ENCODE measurements at regions not wholly inside any gene's neighbourhood (a gene's known extent, or its start where the extent isn't known, plus 50 kb on each side); places are given as distances from the start of the nearest gene placed in this dataset.

DNA sequence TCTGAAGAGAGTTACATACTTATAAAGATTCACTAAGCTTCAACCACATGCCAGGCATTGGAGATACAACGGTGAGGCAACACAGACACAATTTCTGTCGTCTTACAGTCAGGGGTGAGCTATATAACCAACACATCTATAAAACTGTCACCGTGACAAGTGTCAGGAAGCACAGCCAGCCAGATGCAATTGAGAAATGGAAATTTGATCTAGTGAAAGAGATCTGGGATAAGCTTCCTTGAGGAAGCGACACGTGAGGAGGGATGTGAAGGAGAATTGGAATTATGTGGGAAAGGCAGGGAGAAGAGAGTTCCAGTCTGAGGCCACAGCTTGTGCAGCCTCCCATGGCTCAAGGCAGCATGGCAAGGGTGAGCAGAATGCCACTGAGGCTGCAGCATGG, 50.9 kb upstream of the ZNF354B start:
- no peak for DNase-seq (ENCODE audit: low spot score)

- DNase-seq (ENCODE audit: low spot score) = no peak
These were observed 58.7 kb upstream of the ZNF354B start for GRCh38 chr5:178801021-178801420.

DNA sequence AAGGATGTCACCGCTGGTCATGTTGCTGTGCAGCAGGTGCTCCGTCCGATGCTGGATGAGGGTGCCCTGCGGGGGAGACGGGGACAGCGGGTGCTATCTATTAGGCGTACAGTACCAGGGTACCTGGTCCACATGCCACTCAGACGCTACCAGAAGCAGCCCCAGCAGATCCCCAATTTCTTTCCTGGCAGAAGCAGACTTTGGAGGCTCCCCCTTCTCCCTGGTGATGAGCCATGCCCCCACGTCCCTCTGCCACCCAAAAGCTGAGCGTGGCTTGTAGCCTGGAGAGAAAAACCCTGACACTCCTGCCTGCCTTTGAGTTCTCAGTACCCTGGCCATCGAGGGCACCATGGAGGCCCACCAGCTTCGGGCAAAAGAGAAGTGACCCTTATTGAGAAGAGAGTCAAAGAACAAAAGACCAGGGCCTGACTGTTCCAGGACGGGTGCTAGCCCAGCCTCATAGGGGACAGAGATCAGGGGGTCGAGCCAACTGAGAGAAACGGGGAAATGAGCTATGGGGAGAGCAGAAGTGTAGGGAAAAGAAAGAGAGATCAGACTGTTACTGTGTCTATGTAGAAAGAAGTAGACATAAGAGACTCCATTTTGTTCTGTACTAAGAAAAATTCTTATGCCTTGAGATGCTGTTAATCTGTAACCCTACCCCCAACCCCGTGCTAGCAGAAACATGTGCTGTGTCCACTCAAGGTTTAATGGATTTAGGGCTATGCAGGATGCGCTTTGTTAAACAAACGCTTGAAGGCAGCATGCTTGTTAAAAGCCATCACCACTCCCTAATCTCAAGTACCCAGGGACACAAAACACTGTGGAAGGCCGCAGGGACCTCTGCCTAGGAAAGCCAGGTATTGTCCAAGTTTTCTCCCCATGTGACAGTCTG, 62.0 kb upstream of the ZNF354B start:
- DNase-seq (ENCODE audit: low spot score) = no peak

DNA sequence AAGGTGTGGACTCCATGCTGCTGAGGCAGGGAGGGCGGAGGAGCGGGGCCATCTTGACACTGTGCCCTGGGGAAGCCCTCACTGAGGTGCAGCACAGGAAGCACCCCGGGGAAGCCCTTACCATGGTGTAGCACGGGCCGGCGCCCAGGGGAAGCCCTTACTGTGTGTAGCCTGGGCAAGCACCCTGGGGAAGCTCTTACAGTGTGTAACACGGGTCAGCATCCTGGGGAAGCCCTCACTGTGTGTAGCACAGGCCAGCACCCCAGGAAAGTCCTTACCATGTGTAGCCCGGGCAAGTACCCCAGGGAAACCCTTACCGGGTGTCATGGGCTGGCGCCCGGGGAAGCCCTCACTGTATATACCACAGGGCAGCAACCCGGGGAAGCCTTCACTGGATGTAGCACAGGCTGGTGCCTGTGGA, 62.6 kb upstream of the ZNF354B start:
- no peak for DNase-seq (ENCODE audit: low spot score)

DNA sequence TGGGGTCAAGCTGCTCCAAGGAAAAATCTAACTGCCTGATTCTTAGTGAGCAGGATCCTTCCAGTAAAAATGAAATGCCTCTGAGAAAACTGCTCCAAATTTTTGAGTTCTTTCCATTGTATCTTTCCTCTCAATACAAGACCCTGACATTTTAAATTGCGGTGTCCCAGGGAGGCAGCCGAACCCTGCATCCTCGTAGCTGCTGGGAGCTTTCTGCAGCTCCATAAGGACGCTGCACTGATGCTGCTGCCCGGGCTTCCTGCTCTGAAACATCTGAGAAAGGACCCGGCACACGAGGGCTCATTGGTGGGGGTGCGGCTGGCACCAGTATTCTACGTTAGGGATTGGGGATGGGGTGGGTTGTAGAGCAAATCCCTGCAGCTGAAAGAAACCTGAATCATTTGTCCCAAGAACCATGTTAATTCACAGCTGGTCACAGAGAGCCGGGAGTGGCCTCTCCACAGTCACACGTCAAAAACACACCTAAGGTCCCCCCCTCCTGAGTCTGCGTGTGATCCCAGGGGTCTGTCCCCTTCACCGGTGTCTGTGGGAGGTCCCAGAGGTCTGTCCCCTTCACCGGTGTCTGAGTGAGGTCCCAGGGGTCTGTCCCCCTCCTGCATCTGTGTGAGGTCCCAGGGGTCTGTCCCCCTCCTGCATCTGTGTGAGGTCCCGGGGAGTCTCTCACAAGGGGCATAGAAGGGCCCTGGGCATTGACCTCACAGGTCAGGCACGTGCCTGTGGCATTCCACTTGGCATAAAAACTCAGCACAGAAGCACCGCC, 63.4 kb upstream of the ZNF354B start:
- DNase-seq (ENCODE audit: low spot score) = no peak

DNA sequence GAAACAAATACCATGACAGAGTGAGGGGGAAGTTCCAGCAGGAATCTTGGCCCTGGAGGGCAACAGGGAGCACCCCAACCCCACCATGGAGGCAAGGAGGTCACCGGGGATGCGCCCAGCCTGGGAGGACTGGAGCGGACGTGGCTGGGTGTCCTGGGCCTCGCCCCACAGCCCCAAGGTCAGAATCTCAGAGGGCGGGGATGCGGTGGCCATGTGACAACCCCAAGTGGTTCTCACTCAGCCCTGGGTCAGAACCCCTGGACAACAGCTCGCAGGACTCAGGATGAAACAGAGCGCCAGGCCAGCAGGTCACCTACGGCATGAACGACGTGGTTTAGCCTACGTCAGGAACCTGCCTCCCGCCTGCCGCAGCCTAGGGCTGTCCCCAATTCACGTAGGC, 64.0 kb upstream of the ZNF354A start:
- no peak for DNase-seq (ENCODE audit: low spot score)

- DNase-seq (ENCODE audit: low spot score) = no peak
These were observed 63.2 kb upstream of the ZNF354A start for GRCh38 chr5:178793696-178794095.

GRCh38 chr5:178793151-178793550, 62.7 kb upstream of the ZNF354A start:
- DNase-seq (ENCODE audit: low spot score) = no peak

DNA sequence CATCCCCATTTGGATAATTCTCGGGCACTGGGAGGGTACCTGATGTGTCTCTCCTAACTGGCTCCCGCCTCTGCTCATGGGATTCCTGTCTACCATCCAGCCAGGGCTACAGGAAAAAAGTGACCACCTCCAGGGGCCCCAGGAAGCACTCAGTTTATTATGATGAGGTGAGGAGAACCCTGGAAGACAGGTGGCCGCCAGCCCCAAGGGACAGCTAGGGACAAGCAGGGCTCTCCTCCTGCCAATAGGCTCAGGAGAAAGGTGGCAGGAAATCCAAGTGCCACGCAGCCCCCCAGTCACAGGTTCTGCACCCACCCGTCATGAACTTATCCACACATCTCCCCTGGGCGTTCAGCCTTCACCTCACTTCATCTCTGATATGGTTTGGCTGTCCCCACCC, 61.5 kb upstream of the ZNF354A start:
- no peak for DNase-seq (ENCODE audit: low spot score)

- DNase-seq (ENCODE audit: low spot score) = no peak
These were observed 59.9 kb upstream of the ZNF354A start for GRCh38 chr5:178790371-178790770.

GRCh38 chr5:178788381-178789085, 58.1 kb upstream of the ZNF354A start:
- no peak for DNase-seq (ENCODE audit: low spot score)

DNA sequence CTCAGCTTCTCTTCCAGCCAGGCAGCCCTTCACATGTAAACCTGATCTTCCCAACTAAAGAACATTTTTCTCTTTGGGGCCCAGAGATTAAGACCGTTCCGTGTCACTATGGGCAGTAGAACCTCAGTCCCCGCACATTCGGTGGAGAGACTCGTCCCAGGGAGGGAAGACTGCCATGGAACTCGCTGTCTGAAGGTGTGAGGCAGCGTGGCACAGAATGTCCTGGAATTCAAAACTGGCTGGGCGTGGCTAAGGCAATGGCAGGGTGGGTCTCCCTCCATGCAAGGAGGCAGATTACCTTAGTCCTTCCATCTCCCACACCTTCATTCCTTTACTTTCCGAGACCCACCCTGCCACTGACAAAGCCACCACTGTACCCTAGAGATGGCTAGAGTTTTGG, 57.4 kb upstream of the ZNF354A start:
- no peak for DNase-seq (ENCODE audit: low spot score)

- DNase-seq (ENCODE audit: low spot score) = peak; percentile 47
These were observed 56.5 kb upstream of the ZNF354A start for GRCh38 chr5:178786859-178787499.

GRCh38 chr5:178786417-178786816, 56.0 kb upstream of the ZNF354A start:
- no peak for DNase-seq (ENCODE audit: low spot score)

DNA sequence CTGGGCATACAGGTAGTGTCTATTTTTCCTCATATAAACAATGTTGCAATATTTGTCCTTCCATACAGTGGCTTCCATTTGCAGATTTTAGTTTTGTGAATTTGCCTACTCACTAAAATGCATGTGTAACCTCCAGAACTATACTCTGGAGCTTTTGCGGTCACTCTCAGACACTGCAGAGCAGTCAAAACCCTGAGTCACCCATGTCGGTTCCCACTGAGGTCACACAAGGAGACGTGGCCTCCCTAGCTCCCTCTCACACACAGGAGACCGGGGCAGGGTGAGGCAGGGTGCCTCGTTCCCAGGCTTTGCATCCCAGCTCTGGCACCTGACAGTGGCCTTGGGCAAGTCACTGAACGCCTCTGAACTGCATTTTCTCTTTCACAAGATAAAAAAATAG, 55.5 kb upstream of the ZNF354A start:
- DNase-seq (ENCODE audit: low spot score) = peak; percentile 19

GRCh38 chr5:178784391-178784790, 53.9 kb upstream of the ZNF354A start:
- no peak for DNase-seq (ENCODE audit: low spot score)

DNA sequence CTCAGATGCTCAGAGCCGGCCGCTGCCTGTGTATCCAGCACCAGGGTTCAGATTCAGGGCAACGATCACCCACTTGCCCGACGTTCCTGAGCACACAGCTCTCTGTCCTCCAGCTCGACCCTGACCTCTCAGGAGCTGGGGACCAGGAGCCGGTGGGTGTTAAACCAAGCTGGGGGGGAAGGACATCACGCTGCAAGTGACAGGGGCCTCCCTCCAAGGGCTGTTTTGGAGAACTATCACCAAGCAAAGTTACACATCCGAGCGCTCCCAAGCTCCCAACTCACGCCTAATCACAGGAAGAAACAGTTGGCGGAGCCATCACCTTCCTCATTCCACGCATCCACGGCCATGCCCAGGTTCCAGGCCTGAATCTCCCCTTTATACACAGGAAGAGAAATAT, 51.5 kb upstream of the ZNF354A start:
- no peak for DNase-seq (ENCODE audit: low spot score)

- no peak for DNase-seq (ENCODE audit: low spot score)
These were observed 50.4 kb upstream of the ZNF354A start for GRCh38 chr5:178780581-178781498.

All from GM03348 (cell line).